ENCODE measurements at regions not wholly inside any gene's neighbourhood (a gene's known extent, or its start where the extent isn't known, plus 50 kb on each side); places are given as distances from the start of the nearest gene placed in this dataset.

- H4K20me1 ChIP-seq (replicated peaks; ENCODE audit: control insufficient read depth, extremely low read depth, insufficient read depth, low read length), result no peaks in the 10 kb centered on the region
- dilution Hi-C loops (cut with MboI; ENCODE audit: extremely low pct_ligation_motif_present, low sequenced_read_pairs) (no loop called here), intact Hi-C loops (cut with micrococcal nuclease) (no loop called here)
- DNase-seq (ENCODE audit: low read depth, low spot score), result no peak
- H3K9me3 ChIP-seq (replicated peaks; ENCODE audit: control insufficient read depth, insufficient read depth, low read length), result no peaks in the 10 kb centered on the region
- no peak overlapping the region for H3K27ac ChIP-seq (ENCODE audit: insufficient read depth, low read depth, low read length)
- no peaks in the 10 kb centered on the region for H3K4me1 ChIP-seq (ENCODE audit: control insufficient read depth, extremely low read depth, insufficient read depth, low read length)
- TF ChIP-seq POLR2AphosphoS5 (IDR thresholded peaks at IDR 0.05; ENCODE audit: insufficient read depth, low read depth, low read length) (no peak), GATA2 (IDR thresholded peaks at IDR 0.05; ENCODE audit: insufficient read depth, insufficient read length, low read depth, low read length) (no peak), MYC (IDR thresholded peaks at IDR 0.05; ENCODE audit: low read depth, low read length) (no peak), JUN (IDR thresholded peaks at IDR 0.05; ENCODE audit: borderline replicate concordance, insufficient read depth, insufficient read length, low read depth) (no peak), FOS (IDR thresholded peaks at IDR 0.05; ENCODE audit: borderline replicate concordance, insufficient read depth, low read length) (no peak), POLR2A (IDR thresholded peaks at IDR 0.05; ENCODE audit: low read depth, low read length) (no peak), MAX (IDR thresholded peaks at IDR 0.05; ENCODE audit: insufficient read depth, insufficient read length) (no peak), EZH2 (IDR thresholded peaks at IDR 0.05; ENCODE audit: borderline replicate concordance, low read depth, low read length, severe bottlenecking) (no peak)
- TF ChIP-seq, protein P1, sequence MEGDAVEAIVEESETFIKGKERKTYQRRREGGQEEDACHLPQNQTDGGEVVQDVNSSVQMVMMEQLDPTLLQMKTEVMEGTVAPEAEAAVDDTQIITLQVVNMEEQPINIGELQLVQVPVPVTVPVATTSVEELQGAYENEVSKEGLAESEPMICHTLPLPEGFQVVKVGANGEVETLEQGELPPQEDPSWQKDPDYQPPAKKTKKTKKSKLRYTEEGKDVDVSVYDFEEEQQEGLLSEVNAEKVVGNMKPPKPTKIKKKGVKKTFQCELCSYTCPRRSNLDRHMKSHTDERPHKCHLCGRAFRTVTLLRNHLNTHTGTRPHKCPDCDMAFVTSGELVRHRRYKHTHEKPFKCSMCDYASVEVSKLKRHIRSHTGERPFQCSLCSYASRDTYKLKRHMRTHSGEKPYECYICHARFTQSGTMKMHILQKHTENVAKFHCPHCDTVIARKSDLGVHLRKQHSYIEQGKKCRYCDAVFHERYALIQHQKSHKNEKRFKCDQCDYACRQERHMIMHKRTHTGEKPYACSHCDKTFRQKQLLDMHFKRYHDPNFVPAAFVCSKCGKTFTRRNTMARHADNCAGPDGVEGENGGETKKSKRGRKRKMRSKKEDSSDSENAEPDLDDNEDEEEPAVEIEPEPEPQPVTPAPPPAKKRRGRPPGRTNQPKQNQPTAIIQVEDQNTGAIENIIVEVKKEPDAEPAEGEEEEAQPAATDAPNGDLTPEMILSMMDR (IDR thresholded peaks at IDR 0.05; ENCODE audit: extremely low read depth in 1 of 2, insufficient read depth in 1 of 2, low read depth in 1 of 2, low read length in 2 of 2), result no peak
- no TSS peak for BruUV-seq (replicated peaks)
- no peak overlapping the region for H3K9ac ChIP-seq (replicated peaks; ENCODE audit: extremely low read depth, insufficient read depth, low read length)
- H3K27me3 ChIP-seq (ENCODE audit: control insufficient read depth in 2 of 2, insufficient read depth in 2 of 2, low read length in 2 of 2), result no peaks in the 10 kb centered on the region
- H2AFZ ChIP-seq (ENCODE audit: low read depth, low read length), result no peak overlapping the region
- H3K4me3 ChIP-seq (replicated peaks in 1 of 3; ENCODE audit: insufficient read depth in 1 of 3, low read depth in 1 of 3, low read length in 3 of 3), result no peak overlapping the region
- no peak overlapping the region for H3K4me2 ChIP-seq (ENCODE audit: insufficient read depth, low read length)
- H3K79me2 ChIP-seq (ENCODE audit: control insufficient read depth, insufficient read depth, low read length), result no peaks in the 10 kb centered on the region
- CTCF ChIA-PET, result interaction anchor here (0.6 kb wide), 1 partner anchor 17 kb away, joined by 3 read pairs; no protein-coding TSS in a partner anchor
- no peaks in the 10 kb centered on the region for H3K36me3 ChIP-seq (ENCODE audit: control insufficient read depth in 2 of 2, extremely low read depth in 1 of 2, insufficient read depth in 2 of 2, low read length in 2 of 2)
- no peaks in the 10 kb centered on the region for H3K9me1 ChIP-seq (replicated peaks; ENCODE audit: control insufficient read depth, extremely low read depth, insufficient read depth, low read length)
- no peak for FAIRE-seq
- POLR2A ChIA-PET, result no interaction called here
Measured at GRCh38 chr9:74443036-74443750, 53.9 kb upstream of the RORB start.

Data from endothelial cell of umbilical vein (primary cell).